ENCODE measurements at regions not wholly inside any gene's neighbourhood (a gene's known extent, or its start where the extent isn't known, plus 50 kb on each side); places are given as distances from the start of the nearest gene placed in this dataset.
"Not testable (repeated sequence)": the region's sequence is repeated elsewhere in the genome, so short reads cannot be mapped to it uniquely, and the experiment has no call there.

DNA sequence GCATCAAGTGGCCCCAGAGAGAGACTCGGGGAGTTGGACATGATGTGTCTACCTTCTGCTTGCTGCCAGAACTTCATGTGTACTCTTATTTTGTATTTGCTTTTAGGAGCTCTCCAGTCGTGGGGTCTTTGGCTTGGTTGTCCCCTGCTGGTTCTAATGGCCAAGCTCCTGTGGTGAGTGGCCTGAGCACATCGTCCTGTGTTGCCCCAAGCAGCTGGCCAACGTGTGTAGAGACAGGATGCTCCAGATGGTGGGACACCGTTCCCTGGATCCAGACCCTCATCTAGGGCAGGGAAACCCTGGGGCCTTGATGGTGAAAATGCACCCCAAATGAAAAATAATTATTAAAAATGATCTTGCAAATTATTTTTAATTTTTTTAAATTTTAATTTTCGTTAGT, 65.8 kb downstream of the NPIPB5 start:
- TF ChIP-seq POLR2A (IDR thresholded peaks at IDR 0.05), result not testable (repeated sequence)
- TF ChIP-seq, protein P1, sequence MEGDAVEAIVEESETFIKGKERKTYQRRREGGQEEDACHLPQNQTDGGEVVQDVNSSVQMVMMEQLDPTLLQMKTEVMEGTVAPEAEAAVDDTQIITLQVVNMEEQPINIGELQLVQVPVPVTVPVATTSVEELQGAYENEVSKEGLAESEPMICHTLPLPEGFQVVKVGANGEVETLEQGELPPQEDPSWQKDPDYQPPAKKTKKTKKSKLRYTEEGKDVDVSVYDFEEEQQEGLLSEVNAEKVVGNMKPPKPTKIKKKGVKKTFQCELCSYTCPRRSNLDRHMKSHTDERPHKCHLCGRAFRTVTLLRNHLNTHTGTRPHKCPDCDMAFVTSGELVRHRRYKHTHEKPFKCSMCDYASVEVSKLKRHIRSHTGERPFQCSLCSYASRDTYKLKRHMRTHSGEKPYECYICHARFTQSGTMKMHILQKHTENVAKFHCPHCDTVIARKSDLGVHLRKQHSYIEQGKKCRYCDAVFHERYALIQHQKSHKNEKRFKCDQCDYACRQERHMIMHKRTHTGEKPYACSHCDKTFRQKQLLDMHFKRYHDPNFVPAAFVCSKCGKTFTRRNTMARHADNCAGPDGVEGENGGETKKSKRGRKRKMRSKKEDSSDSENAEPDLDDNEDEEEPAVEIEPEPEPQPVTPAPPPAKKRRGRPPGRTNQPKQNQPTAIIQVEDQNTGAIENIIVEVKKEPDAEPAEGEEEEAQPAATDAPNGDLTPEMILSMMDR (IDR thresholded peaks at IDR 0.05 in 4 of 5, conservative IDR thresholded peaks at IDR 0.05 in 1 of 5), result not testable (repeated sequence)

All from gastrocnemius medialis (tissue), 4 donors.